CD4-positive, alpha-beta T cell treated with Interleukin-1 beta for 1 hour (primary cell): ENCODE measurements at regions not wholly inside any gene's neighbourhood (a gene's known extent, or its start where the extent isn't known, plus 50 kb on each side); places are given as distances from the start of the nearest gene placed in this dataset.
"Not testable (repeated sequence)": the region's sequence is repeated elsewhere in the genome, so short reads cannot be mapped to it uniquely, and the experiment has no call there.

Experiments used
- DNase-seq, 2 donors: peaks; one replicate each; pipeline ENCODE4 v3.0.0-alpha.2; 2020 to 2022

DNA sequence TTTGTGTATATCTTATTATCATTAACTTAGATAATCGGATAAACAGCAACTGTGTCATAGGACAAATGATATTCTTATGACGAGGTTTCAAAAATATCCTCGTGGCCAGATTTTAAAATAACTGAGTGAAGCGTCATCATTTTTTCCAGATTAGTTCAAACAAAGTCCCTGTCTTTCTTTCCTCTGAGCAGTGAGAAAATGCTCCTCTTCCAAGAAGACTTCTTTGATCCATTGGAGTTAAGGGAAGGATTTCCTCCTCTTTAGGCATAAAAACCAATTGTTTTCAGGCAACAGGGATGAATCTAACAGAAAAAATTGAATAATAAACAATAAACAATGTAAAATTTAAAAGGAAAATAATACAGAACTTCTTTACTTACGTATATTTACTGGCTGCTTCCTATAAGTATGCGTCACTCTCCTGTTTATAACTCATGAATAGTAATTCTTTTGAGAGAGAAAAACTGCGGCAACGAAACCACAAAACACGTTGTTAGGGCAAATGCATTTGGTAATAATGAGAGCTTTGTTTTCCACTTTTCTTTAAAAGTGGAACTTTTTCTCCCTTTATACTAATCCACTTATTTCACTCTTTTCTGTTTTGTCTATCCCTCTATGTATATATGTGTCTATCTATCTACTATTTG is 419.4 kb upstream of the ONECUT1 start:
- DNase-seq = no peak

GRCh38 chr15:53208751-53209150 is 418.6 kb upstream of the ONECUT1 start:
- DNase-seq = no peak

GRCh38 chr15:53203454-53203853 is 413.3 kb upstream of the ONECUT1 start:
- no peak for DNase-seq

DNA sequence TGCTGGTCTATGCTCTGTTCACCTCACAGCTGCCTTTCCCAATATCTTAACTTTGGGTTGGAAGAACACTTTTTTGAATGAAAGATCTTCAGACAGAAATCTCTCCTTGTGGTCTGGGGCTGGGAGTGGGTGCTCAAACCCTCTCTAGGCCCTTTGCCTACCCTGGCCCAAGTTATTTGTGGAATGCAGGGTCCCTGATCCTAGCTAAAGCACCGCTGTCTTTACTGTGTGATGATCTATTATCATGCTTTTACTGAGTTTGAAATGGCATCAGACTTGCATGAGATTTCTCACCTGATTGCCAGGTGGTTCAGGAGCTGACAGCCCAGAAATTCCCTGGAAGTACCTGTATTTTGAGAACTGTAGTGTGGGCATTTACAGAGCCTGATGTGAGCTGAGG is 412.7 kb upstream of the ONECUT1 start:
- DNase-seq = no peak

DNA sequence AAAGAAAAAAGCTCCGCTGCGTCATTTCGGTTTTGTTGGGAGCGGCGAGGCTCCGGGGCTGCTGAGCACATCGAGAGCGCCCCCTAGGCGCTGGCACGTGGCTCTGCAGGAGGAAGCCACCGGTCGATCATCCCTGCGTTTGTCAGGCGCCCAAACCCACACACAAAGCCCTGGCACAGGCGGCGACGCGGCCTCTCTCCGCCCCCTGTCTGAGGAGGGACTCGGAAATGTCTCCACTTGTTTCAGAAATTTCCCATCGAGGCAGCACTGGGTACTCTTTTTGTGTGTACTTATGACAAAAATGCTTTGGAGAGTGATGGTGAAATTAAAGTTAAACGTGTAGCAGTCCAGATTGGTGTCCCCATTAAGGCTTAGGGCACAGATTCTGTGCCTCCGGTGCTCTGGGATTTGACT is 407.3 kb upstream of the ONECUT1 start:
- peak; percentile 1 to 6 for DNase-seq

DNA sequence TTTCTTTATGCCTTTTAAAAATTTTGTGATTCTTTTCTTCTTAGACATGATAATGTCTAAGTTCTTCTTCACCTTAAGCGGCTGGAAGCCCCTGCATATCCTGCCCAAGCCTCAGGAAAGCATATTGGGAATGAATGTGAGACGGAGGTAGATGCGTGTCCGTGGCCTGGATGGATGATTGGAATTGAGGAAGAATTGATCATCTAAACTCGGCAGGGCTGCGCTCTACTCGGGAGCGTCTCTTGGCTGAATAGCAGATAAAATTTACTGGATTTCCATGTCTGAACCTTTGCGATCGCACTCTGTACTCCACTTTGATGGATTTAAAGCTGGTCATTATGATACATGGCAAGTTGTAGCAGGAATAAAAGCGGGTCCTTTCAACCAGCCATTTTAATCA is 406.7 kb upstream of the ONECUT1 start:
- no peak for DNase-seq

DNA sequence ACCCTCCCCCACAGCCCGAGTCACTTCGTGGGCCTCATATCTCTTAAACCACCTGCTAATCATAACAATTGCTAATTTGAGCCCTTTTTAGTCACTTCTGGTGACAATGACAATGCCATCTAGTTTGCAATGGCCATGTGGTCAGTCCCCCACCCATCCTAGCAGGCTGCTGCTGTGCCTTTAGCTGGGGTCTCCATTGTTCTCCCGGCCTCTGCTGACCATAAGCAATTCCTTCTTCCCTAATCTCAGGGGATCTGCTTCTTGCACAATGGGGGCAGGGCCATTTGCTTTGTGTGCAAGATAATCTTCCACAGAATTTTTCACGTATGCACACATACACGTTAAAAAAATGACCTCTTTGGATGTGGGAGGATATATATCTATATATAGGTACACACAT is 406.1 kb upstream of the ONECUT1 start:
- DNase-seq = no peak

DNA sequence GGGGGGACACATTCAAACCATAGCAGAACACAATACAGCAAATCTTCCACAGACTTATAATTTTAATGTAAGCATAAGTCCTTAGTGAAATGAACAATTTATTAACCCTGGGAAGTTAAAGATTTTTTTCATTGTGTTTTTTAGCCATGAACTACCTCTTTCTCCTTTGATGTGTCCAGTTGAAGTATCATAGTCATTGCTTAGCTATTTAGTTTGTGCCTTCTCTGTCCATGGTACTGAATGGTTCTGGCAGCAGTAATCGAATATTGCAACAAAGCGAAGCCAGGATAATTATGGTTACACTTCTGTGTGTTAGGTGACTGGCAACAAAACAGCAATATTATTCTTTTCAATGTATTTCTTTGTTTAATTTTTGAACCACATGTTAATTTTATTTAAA is 403.0 kb upstream of the ONECUT1 start:
- DNase-seq = no peak

DNA sequence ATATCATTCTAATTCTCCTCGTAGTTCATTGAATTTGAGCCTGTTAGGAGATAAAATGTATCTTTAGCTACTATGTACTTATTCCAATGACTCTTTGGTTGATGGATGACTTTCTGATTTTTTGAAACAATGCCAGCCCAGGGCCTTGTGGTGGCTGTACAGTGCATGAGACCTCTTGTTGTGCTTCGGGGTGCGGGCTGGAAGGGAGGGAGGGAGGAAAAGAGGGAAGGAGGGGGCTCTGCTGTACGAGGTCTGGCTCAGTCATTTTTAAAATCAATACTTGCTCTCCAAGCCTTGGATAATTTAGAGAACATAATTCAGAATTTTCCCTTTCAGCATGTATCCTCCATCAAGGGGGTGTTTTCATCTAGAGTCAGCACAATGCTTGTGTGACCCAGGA is 399.7 kb upstream of the ONECUT1 start:
- DNase-seq = no peak

DNA sequence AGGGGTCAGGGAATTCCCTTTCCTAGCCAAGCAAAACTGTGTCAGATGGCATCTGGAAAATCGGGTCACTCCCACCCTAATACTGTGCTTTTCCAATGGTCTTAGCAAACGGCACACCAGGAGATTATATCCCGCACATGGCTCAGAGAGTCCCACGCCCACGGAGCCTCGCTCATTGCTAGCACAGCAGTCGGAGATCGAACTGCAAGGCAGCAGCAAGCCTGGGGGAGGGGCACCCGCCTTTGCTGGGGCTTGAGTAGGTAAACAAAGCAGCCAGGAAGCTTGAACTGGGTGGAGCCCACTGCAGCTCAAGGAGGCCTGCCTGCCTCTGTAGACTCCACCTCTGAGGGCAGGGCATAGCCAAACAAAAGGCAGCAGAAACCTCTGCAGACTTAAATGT is 393.3 kb upstream of the ONECUT1 start:
- not testable (repeated sequence) for DNase-seq

GRCh38 chr15:53171571-53171970 is 381.4 kb upstream of the ONECUT1 start:
- no peak for DNase-seq

GRCh38 chr15:53166684-53167201 is 376.6 kb upstream of the ONECUT1 start:
- DNase-seq = no peak

DNA sequence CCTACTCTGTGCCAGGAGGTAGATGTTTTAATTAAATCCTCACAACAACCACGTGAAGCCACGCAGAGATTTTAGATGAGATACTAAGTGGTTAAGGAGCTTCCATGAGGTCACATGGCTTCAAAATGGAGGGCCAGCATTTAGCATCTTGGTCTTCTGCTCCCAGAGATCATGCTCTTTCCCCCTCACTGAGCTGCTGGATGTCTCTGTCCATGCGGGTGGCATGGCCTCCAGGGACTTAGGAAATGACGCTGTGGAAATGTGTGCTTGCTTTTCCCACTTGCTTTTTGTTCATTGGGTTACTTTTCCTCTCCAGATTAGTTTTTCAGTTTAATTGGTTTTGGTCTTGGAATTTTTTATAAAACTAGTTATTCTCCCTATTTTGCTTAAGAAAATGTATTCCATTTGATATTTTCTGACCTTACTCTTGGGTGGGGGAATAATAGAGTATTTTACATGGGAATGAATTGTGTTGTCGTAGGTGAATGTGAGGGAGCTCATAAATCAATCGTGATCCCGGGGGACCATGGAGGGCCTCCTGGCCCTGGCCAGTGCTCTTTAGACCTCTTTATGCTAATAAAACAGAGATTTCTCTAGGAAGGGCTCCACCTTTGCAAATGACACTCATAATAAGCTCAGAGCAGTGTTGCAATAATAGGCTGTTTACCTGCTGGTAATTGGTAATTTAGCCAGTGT is 376.0 kb upstream of the ONECUT1 start:
- DNase-seq = no peak

DNA sequence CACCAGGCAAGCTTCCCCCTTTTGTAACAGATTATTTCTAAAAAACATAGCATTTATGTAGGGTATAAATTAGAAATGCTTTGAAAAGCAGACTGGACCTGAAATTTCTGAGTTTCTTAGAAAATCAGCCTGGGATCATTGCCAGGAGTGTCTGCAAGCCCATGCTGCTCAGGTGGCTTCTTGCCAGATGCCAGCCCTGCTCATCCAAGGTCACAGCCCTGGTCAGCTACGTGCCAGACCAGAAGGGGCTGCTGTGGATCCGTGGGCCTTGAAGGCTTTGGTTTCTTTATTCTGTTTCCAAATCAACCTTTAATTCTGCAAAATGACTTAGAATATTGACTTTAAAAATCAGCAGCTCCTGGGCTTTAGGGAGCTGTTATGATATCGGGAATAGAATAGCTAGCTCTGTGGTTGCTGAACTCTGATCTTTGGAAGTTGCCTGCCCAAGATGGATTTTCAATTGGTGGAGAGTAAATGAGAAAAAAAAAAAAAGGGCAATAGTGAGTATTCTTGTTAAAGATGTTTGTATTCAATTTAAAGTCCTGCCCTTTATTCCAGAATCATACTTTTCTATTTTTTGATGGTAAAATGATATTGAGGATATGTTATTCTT is 370.1 kb upstream of the ONECUT1 start:
- no peak for DNase-seq

DNA sequence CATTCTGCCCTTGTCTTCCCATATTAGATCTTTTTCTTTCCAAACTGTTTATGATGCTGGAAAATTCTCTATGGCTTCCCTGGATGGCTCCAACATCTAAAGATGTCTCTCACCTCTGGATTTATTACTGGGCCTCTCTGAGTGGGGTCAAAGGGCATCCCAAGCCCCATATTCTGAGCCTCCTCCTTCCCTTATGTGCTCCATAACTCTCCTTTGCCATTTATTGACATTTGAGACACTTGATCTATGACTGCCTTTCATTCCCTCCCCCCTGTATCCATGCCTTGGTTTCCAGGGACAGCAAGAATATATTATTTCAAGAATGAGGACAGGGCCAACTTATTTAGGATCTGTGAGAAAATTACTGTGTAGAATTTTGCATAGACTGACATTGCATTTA is 369.3 kb upstream of the ONECUT1 start:
- DNase-seq = no peak

DNA sequence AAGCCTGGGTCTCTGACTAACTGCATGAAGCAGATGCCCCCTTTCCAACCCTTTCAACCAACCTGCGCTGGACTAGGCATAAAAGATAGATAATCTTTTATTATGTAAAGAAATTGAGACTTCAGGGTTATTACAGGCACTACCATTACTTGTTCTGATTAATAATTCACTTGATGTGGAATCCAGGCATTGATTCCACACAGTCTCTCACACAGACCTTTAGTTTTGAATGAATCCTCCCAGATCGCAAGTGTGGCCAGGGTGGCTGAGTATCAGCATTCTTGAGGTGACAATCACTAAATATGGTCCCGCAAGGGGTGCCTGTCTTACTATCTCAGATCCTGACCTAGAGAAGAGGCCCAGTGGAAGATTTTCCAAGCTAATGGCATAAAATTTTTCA is 368.9 kb upstream of the ONECUT1 start:
- no peak for DNase-seq

DNA sequence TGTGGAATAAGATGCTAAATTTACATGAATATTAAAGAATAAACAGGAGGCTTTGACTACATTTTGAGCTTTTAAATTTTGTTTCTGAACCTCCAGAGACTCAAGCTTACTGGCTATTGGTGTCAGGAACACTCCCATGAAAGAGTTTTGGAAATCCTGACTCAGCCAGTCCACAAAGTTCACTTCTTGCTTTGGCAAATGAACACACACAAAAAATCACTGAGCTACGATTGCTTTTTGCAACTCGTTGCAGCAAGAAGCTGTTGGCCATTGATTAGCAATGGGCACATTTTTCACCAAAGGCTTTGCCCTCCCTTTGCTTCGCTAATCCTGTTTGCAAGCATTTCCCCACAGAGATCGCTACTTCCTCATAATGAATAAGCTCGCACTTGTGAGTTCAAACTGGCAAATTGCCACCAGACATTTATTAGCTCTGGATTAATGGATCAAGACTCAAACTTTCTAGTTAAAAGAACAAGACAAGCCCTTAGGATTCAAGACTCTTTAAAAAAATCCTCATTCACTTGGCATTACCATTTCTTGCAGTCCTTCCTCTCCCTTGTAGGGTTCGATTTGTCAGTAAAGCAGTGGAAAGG is 343.2 kb upstream of the ONECUT1 start:
- DNase-seq = no peak

GRCh38 chr15:53130943-53131342 is 340.8 kb upstream of the ONECUT1 start:
- DNase-seq = no peak

DNA sequence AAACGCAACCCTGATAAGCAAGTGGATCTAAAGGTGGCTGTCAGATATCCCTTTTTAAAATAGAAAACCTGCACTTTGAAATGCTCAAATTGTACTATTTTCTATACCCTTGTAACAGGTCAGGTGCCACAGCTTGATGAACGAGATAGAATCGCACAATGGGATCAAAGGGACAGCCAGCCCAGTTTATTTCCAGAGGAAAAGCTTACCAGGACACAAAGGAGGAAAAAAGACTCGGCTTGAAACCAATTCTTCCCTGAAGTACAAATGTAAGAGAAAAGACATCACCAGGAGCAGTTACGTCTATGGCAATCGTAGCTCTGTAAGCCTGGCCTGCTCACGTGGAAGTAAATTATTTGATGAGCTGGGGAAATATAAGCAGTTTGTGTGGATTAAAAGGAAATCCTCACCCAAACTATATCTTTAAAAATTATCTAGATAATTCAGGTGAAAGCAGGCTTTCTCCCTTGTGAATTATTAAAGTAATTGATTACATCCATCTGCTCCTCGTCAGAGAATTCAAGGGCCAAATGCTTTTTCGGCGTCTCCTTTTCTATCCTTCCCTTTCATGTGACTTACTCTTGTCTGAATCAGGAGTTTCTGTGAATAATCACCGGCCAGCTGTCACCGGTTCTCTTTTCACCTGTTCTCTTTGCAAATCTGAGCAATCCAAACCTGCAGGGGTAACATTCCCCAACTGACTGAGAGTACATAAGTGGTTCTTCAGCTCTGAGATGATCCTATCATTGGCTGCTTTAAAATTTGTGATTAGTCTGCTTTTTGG is 339.2 kb upstream of the ONECUT1 start:
- DNase-seq = no peak

DNA sequence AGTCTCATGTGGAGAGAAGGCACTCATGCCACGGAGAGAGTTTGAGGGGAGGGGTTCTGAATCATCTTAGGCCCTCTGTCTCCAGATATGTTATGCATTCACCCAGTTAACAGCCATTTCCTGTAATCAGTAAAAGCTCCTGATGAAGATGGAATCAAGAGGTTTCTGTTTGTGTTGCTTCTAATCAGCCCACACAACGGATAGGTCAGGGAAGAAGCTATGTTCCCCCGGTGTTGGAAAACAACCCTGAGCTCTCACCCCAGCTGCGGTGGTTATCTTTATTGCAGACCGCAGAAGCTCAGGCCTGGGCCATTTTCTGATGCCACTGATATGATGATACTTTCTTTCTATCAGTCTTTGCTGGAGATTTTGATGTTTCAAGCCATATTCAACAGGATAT is 338.5 kb upstream of the ONECUT1 start:
- DNase-seq = no peak

DNA sequence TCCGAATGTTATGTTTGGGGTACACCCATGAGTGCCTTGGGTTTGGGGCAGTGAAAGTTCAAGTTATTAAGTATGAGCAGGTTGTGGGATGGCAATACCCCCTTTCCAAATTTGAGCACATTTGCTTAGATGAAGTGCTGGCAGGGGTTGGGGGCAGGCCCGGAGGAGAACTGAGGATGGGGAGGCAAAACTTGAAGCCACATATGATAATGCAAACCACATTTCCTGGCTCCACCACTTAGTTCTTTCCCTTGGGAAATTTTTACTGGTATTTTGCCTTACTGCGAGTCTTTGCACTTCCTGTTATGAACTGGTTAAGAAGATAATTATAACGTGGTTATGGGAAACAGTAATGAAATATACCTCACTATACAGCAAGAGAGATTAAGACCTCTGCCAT is 336.0 kb upstream of the ONECUT1 start:
- DNase-seq = no peak

- no peak for DNase-seq
Observed at GRCh38 chr15:53122818-53123217, 332.7 kb upstream of the ONECUT1 start.

- not testable (repeated sequence) for DNase-seq
Observed at GRCh38 chr15:53116915-53117314, 326.8 kb upstream of the ONECUT1 start.
